PC-9 (cell line): ENCODE measurements at regions not wholly inside any gene's neighbourhood (a gene's known extent, or its start where the extent isn't known, plus 50 kb on each side); places are given as distances from the start of the nearest gene placed in this dataset.

Experiments used
- BruUV-seq: library from RNA; stranded (reverse); fragments of 400-500 nt; replicated peaks from 2 replicates; lab custom pipeline; 2021; lab: Mats Ljungman, UMichigan
- CTCF ChIA-PET: fragments of 300-600 bp; sonication (Branson Sonifier 250); formaldehyde crosslinking; loops from one replicate; lab custom pipeline; 2022; ENCODE audit warnings: antibody characterized with exemption; lab: Charles Lee
- POLR2A ChIA-PET: fragments of 300-600 bp; sonication (Branson Sonifier 250); formaldehyde crosslinking; loops from one replicate; lab custom pipeline; 2022; ENCODE audit warnings: antibody characterized with exemption; ENCODE audit not compliant: unreplicated experiment; lab: Charles Lee
- DNase-seq, 2 experiments: peaks; one replicate each; pipeline versions ENCODE4 v3.0.0 to v3.0.0-alpha.2; 2015 to 2022; ENCODE audit warnings: mixed read lengths in 1 of 2
- H2AFZ ChIP-seq: fragments of 200-600 bp; sonication (generic); 2 replicates; pipeline ENCODE4 v1.8.1; 2017; ENCODE audit warnings: antibody characterized with exemption
- H3F3A ChIP-seq: fragments of 200-600 bp; sonication (generic); 2 replicates; pipeline ENCODE4 v1.8.1; 2017; ENCODE audit warnings: antibody characterized with exemption, mild to moderate bottlenecking, low read depth; ENCODE audit not compliant: insufficient read depth
- H3K27ac ChIP-seq: fragments of 200-600 bp; sonication (generic); 2 replicates; pipeline ENCODE4 v1.6.1; 2016; ENCODE audit warnings: mixed run types
- H3K27me3 ChIP-seq: fragments of 200-600 bp; sonication (generic); 2 replicates; pipeline ENCODE4 v1.6.1; 2016; ENCODE audit warnings: low read depth, mixed run types; ENCODE audit not compliant: insufficient read depth
- H3K36me3 ChIP-seq: fragments of 200-600 bp; sonication (generic); 2 replicates; pipeline ENCODE4 v1.6.1; 2016; ENCODE audit warnings: low read depth, mixed run types
- H3K4me1 ChIP-seq: fragments of 200-600 bp; sonication (generic); replicated peaks from 2 replicates; pipeline ENCODE4 v1.6.1; 2016; ENCODE audit warnings: mixed run types; ENCODE audit not compliant: insufficient read depth
- H3K4me2 ChIP-seq: fragments of 200-600 bp; sonication (generic); 2 replicates; pipeline ENCODE4 v1.6.1; 2017; ENCODE audit warnings: mixed run types
- H3K4me3 ChIP-seq: fragments of 200-600 bp; sonication (generic); 2 replicates; pipeline ENCODE4 v1.6.1; 2016; ENCODE audit warnings: mixed run types
- H3K79me2 ChIP-seq: fragments of 200-600 bp; sonication (generic); 2 replicates; pipeline ENCODE4 v1.6.1; 2017; ENCODE audit warnings: low read depth, mixed run types
- H3K9me2 ChIP-seq: fragments of 200-600 bp; sonication (generic); 2 replicates; pipeline ENCODE4 v1.8.1; 2017; ENCODE audit warnings: mild to moderate bottlenecking; ENCODE audit not compliant: insufficient read depth
- H3K9me3 ChIP-seq: fragments of 200-600 bp; sonication (generic); 2 replicates; pipeline ENCODE4 v1.8.1; 2016; ENCODE audit warnings: low read depth; ENCODE audit not compliant: insufficient read depth
- H4K20me1 ChIP-seq: fragments of 200-600 bp; sonication (generic); 2 replicates; pipeline ENCODE4 v1.8.1; 2017; ENCODE audit not compliant: insufficient read depth
- EZH2 ChIP-seq: fragments of 200-600 bp; sonication (generic); IDR thresholded peaks from 2 replicates; pipeline ENCODE4 v1.8.0; 2017; ENCODE audit warnings: antibody characterized with exemption, low read depth
- intact Hi-C: fragments of 100-400 bp; cut with micrococcal nuclease; formaldehyde crosslinking; loops from one replicate; pipeline ENCODE4 v1.10.0; 2022; ENCODE audit not compliant: unreplicated experiment
- TF ChIP-seq, protein P1 (sequence below): fragments of 200-600 bp; sonication (generic); conservative IDR thresholded peaks from 2 replicates; pipeline ENCODE4 v1.6.1; 2017; ENCODE audit warnings: mixed run types, antibody characterized with exemption, mild to moderate bottlenecking, moderate library complexity

DNA sequence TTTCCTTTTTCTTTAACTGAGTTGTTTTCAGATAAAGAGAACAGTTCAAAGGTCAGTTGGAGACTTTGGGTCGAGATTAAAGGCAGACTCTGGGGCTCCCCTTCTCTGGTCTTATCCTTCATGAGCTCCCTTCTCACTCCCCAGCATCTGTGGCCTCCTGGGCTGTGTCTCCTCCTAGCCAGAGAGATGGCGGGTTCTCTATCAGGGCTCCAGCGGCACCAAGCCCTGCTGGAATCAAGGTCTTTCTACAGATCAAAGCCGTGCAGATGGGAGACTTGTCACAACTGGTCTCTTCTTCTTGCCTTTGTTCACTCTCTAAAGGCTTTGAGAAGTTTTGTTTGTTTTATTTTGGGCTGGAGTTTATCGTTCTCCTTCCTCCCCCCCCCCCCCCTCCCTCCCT is 373.7 kb upstream of the C1orf174 start:
- POLR2A ChIA-PET: no interaction called here
- Histone ChIP-seq H3F3A (no peaks in the 10 kb centered on the region), H3K27ac (no peak overlapping the region), H3K27me3 (peaks cover 31% of the 10 kb centered on the region), H3K4me3 (no peak overlapping the region), H3K4me1 (no peaks in the 10 kb centered on the region), H2AFZ (no peak overlapping the region), H3K4me2 (no peak overlapping the region), H3K9me3 (no peaks in the 10 kb centered on the region), H3K79me2 (no peaks in the 10 kb centered on the region), H3K36me3 (no peaks in the 10 kb centered on the region), H4K20me1 (no peaks in the 10 kb centered on the region), H3K9me2 (no peaks in the 10 kb centered on the region)
- no peak for DNase-seq
- intact Hi-C loops: no loop called here
- no TSS peak for BruUV-seq
- TF ChIP-seq, protein P1, sequence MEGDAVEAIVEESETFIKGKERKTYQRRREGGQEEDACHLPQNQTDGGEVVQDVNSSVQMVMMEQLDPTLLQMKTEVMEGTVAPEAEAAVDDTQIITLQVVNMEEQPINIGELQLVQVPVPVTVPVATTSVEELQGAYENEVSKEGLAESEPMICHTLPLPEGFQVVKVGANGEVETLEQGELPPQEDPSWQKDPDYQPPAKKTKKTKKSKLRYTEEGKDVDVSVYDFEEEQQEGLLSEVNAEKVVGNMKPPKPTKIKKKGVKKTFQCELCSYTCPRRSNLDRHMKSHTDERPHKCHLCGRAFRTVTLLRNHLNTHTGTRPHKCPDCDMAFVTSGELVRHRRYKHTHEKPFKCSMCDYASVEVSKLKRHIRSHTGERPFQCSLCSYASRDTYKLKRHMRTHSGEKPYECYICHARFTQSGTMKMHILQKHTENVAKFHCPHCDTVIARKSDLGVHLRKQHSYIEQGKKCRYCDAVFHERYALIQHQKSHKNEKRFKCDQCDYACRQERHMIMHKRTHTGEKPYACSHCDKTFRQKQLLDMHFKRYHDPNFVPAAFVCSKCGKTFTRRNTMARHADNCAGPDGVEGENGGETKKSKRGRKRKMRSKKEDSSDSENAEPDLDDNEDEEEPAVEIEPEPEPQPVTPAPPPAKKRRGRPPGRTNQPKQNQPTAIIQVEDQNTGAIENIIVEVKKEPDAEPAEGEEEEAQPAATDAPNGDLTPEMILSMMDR: no peak
- no peak for TF ChIP-seq EZH2
- CTCF ChIA-PET: no interaction called here

- no TSS peak for BruUV-seq
- no peak for DNase-seq
- Histone ChIP-seq H3K36me3 (no peaks in the 10 kb centered on the region), H3K4me1 (no peaks in the 10 kb centered on the region), H3K4me2 (no peak overlapping the region), H3F3A (no peaks in the 10 kb centered on the region), H3K9me2 (no peaks in the 10 kb centered on the region), H3K4me3 (no peak overlapping the region), H3K9me3 (no peaks in the 10 kb centered on the region), H3K27ac (no peak overlapping the region), H3K79me2 (no peaks in the 10 kb centered on the region), H2AFZ (no peak overlapping the region), H3K27me3 (peaks cover 25% of the 10 kb centered on the region), H4K20me1 (no peaks in the 10 kb centered on the region)
- ChIA-PET POLR2A (no interaction called here), CTCF (no interaction called here)
- intact Hi-C loops: no loop called here
- no peak for TF ChIP-seq EZH2
- TF ChIP-seq, protein P1: no peak
These were observed 375.0 kb upstream of the C1orf174 start for GRCh38 chr1:4275083-4275482.

- Histone ChIP-seq H3K4me3 (no peak overlapping the region), H3K27ac (no peak overlapping the region), H3K4me2 (no peak overlapping the region), H3K27me3 (peaks cover 17% of the 10 kb centered on the region; the same call in 1 of the 2 replicates), H3K79me2 (no peaks in the 10 kb centered on the region), H3F3A (no peaks in the 10 kb centered on the region), H4K20me1 (no peaks in the 10 kb centered on the region), H3K36me3 (no peaks in the 10 kb centered on the region), H3K9me2 (no peaks in the 10 kb centered on the region), H3K9me3 (no peaks in the 10 kb centered on the region), H2AFZ (no peak overlapping the region), H3K4me1 (no peaks in the 10 kb centered on the region)
- BruUV-seq: no TSS peak
- TF ChIP-seq, protein P1: no peak
- no peak for TF ChIP-seq EZH2
- ChIA-PET POLR2A (no interaction called here), CTCF (no interaction called here)
- intact Hi-C loops: no loop called here
- no peak for DNase-seq
These were observed 376.2 kb upstream of the C1orf174 start for GRCh38 chr1:4276238-4276637.
